Skin of body (tissue), 1 donor: ENCODE measurements at regions not wholly inside any gene's neighbourhood (a gene's known extent, or its start where the extent isn't known, plus 50 kb on each side); places are given as distances from the start of the nearest gene placed in this dataset.
"Not testable (repeated sequence)": the region's sequence is repeated elsewhere in the genome, so short reads cannot be mapped to it uniquely, and the experiment has no call there.

Experiments
- DNase-seq: peaks from one replicate; lab custom pipeline; 2025; lab: John Stamatoyannopoulos, UW

DNA sequence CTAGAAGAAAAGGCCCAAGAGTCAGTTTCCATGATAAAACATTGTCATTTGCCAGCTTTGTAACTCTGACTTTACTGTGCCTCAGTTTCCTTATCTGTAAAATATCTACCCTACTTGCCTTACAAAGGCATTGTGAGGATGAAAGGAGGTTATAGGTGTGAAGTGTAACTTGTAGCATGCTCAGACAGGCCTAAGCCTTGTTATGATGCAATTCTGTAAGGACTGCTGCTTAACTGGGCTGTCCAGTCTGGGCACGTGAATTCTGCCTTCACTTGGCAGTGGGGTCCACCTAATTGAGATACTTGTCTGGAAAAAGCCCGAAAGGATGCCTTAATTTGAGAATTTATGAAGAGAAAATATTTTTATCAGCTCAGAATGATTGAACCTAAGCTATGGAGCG is 114.5 kb upstream of the DYRK2 start:
- DNase-seq = no peak

DNA sequence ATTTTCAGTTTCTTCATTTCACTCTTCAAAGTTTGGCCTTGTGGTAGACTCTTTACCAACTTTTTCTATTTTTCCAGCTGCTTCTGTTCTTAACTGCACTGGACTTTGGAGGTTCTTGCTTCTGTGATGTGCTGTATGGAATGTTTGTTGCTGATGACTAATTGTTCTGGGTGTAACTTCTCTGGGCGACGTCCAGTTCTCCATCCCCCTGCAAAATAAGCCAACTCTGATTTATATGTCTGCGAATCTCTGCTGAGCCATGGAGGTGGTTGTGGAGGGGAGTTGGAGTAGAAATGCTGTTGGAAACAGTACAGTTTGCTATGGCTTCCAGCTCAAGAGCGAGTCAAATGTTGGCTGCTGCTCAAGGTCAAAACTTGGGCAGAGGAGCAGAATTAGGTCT is 113.9 kb upstream of the DYRK2 start:
- no peak for DNase-seq

DNA sequence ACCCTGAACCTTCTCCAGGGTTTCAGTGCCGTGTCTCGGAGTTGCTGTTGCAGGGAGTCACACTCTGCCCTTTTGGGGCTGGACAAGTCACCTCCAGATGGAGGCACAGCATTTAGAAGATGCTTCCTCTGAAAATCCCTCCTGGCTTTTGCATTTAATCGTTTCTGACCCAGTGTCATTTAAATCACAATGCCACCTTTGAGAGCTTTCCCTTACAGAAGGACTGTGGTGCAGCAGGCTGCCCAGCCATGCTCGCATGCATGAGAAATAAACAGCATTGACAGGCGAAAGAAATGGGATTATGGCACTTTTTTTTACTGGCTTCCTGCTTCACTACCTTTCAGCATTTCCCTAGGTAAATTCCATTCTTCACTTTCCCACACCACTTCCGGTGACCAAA is 113.4 kb upstream of the DYRK2 start:
- no peak for DNase-seq

DNA sequence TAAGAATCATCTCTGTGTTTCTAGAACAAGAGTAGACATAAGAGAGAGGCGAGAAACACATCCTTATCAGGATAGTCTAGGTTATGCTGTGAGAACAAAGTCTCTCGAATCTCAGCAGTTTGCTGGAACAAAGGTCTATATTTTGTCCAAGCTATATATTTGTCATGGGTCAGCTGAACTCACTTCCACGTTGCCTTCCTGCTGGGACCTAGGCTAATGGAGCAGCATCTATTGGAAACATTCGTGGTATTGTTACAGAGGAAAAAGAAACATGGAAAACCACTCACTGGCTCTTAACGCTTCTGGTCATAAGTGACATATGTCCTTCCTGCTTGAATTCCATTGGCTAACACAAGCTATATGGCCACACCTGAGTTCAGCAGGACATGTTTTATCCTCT is 112.6 kb upstream of the DYRK2 start:
- DNase-seq = no peak

DNA sequence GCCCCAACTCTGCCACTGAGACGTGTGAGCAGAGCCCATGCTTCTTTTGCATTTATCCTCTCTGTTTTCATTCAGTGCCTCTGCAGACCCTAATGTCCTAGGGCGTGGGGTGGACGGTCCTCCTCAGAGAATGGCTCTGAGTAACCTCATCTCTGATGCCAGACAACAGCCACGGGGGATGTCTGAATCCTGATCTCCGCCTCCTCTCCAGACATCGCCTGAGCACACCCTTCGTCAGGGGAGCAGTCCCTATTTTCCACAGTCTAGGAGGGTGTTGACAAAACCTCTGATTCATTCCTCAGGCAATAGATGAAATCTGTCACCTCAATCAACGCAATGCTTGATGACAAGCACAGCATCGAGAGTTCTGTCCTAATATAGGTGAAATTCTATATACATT is 109.2 kb upstream of the DYRK2 start:
- no peak for DNase-seq

DNA sequence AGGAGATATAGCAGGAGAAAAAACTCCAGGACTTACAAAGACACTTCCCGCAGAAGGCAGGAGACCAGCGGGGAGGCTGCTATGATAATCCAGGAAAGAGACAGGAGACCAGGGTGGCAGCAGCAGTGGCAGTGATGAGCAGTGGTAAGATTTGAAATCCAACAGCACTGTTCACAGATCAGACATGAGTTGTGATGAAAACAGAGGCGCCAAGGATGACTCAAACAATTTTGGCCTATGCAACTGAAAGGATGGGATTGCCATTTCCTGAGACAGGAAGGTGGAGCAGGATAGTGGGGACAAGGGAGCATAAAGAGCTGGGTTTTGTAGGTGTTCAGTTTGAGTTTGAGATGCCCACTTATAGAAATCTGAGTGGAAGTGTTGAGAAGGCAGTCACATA is 108.6 kb upstream of the DYRK2 start:
- DNase-seq = no peak

DNA sequence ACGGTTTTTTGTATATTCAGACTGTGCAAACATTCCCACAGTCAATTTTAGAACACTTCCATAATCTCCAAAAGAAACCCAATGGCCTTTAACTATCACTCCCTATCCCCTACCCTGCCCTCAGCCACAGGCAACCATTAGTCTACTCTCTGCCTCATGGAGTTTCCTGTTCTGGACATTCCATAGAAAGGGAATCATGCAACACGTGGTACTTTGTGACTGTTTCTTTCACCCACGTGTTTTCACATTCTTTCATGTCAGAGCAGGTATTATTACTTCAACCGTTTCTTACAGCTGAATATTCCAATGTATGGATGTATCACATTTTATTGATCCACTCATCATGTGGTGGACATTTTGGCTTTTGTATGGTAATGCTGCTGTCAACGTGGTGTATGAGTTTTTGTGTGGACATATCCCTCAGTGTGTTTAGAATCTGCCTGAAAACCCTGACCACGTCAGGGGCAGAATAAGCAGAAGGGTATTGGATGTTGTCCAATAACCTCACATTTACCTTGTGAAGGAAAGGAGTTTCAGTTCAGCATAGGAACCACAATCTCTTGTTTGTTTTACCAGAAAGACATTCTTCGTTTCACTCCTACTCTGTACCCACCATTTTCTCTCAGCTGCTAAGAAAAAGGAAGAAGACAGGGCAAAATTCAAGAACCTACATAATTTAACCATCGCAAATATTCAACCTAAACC is 107.5 kb upstream of the DYRK2 start:
- DNase-seq = no peak

DNA sequence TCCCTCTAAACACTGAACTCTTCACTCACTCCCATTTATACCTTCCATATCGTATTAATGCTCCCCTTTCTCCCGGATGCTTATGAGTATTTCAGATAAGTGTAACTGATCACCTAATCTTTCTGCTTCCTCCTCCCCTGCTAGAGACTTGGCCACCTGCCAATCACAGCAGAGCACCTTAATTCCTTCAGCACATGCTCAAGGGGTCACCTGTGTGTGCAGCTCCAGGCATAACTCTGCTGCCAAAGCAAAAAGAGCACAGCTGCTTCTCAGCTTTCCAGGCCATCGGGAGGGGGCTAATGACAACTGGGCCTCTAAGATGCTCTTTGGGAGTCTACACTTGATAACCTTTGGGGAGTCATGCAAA is 106.9 kb upstream of the DYRK2 start:
- DNase-seq = no peak

DNA sequence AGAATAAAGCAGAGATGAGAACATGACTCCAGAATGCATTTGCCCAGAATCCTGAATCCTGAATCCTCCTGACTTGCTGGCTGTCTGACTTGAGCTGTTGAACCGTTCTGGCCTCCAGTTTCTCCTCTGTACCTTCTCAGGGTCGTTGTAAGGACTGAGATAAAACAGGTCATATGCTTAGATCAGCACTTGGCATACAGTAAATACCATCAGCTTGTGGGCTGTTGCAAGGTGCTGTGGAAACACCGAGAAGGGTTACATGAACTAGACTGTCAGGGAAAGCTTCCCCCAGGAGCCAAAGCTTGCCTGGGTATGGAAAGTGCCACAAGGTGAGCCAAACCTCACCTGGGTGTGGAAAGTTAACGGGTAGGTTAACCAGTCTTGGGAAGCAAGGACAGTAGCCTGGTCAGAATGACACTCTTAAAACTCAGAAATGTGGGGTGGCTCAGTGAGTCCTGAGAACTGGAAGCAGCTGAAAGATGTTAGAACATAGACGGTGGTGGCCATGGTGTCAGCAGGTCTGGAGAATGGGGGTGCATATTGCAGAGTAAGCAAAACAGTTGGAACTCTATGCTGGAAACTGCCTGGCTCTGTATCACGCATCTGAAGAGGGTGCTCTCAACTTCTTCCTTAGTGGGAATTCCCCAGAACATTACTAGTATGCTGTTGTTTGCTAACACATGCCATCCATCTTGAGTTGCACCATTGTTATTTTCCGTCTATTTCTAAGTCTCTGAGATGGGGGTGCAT is 105.3 kb upstream of the DYRK2 start:
- no peak for DNase-seq

DNA sequence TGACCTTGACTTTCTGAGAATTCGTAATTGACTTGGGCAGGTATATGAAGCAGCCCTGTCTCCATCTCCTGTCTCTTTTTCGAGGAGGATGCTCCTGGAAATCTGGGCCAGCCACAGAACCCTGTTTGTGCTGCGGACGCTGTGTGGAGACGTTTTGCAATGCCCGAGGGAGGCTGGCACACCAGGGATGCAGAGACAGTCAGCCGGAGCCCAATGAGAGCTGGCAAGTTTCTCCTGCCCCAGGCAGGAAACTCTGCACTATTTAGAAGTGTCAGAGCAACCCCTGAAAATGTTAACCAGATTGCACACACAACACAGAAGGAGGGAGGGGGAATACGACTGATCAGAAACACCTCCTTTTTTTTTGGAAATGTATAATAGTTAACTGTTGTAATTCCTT is 103.2 kb upstream of the DYRK2 start:
- DNase-seq = no peak

DNA sequence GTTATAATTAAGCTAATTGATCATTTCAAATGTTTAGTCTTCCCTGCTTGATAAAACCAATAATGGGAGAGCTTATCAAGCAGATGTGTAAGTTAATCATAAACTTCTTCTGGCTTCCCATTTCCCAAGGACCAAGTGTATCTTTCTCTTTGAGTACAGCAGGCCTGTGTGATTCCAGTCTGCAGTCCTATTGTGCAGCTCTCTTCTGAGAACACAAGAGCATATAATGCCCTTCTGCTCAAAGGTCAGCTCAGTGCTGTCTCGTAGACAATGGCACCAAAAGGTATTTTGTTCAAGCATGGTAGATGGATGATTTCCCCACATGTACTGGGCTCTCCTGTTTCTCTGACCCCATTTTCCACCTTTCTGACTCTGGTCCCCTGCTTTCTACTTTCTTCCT is 101.8 kb upstream of the DYRK2 start:
- no peak for DNase-seq

DNA sequence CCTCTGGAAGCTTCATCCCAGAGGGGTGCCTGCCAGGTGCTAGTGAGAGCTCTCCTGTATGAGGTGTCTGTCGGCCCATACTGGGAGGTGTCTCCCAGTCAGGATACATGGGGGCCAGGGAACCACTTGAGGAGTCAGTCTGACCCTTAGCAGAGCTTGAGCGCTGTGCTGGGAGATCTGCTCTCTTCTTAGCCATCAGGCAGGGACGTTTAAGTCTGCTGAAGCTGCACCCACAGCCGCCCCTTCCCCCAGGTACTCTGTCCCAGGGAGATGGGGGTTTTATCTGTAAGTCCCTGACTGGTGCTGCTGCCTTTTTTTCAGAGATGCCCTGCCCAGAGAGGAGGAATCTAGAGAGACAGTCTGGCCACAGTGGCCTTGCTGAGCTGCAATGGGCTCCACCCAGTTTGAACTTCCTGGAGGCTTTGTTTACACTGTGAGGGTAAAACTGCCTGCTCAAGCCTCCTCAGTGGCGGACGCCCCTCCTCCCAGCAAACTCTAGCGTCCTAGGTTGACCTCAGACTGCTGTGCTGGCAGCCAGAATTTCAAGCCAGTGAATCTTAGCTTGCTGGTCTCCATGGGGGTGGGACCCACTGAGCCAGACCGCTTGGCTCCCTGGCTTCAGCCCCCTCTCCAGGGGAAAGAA is 93.3 kb upstream of the DYRK2 start:
- DNase-seq = not testable (repeated sequence)

DNA sequence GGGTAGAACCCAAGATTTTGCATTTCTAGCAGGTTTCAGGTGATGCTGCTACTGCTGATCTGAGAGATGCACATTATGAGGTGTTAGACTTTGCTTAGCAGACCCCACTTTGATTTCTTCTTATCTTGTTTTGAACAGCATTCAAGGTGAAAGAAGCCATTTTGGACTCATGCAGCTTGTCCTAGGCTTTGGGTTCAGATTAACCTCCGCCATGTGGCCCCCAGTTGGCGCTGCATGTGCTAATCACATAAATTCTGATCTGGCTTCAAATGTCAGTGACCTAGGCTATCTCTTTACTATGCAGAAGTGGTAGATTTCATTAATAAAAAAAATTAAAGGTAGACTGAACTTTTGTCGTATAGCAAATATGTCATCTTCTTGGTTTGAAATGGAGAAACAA is 89.8 kb upstream of the DYRK2 start:
- no peak for DNase-seq

DNA sequence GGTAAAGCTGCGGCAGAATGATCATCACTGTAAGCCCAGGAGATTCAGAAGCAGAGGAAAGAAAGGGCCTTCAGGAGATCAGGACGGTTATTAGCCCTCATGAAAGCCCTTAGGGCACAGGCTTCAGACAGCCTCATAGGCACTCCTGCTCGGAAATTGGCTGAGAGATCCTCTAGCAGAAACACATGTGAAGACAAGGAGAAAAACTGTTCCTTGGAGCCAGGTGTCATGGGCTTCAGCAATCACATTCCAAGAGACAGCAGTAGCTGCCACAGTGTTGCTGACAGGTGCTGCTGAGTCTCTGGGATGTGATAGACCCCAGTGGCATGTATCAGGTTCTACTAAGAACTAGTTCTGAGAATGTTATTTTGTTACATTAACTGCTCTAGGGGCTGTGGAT is 88.8 kb upstream of the DYRK2 start:
- no peak for DNase-seq

DNA sequence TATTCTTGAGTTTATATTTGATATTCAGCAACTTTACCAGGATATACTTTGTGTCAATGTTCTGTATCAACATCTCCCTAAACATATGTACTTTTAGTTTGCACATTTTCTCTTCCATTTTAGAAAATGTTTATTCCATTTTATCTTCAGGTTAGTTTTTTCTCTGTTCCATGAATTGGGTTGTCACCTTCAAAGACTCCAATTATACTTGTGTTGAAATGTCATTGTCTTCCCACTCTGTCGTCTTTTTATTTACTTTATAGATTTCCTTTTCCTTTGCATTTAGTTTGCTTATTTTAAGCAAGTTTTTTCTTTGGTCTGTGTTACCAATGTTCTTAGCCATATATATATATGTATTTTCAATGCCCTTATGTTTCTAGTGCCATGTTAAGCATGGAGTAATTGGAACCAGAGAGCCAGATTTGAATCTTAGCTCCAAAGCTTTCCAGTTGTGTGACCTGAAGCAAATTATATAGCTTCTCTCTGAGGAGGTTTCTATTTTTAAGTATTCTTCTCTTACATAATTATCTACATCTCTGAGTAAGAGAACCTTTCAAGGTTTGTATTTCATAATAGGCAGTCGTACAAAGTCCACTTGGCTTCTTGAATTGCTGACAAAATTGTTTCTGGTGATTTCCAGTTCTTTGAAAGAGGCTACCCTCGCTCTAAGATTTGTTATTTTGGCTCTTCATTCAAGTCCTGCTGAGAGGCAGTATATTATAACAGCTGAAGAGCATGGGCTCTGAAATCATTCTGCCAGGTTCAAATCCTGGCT is 85.8 kb upstream of the DYRK2 start:
- no peak for DNase-seq

DNA sequence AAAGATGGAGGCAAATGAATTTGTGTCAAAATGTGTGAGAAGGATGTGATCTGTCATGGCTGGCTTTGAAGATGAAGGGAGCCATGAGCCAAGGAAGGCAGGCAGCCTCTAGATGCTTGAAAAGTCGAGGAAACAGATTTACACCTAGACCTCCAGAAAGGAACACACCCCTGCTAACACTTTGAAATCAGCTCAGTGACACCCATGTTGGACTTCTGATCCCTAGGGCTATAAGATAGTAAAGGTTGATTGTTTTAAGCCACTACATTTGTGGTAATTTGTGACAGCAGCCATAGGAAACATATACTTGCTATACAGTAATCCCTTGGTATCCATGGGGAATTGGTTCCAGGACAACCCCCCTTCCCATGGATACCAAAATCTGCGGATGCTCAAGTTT is 80.5 kb upstream of the DYRK2 start:
- DNase-seq = no peak

DNA sequence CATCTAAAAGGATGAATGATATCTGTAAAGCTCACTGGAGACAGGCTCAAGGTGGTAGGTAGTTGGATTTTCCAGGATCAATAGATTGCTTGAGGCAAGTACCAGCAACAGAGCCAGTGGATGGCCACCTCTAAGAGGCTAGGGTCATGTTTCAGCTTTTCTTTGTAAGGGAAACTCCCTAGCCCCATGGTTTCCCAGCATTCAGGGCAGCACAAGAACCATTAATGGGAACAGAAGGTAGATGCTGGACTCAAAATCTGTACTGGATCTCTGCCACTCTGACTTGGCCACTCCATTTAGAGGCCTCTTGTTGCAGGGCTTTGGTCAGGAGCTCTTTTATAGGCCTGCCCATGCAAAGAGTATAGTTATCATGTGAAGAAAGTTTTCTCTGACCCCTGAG is 76.1 kb upstream of the DYRK2 start:
- no peak for DNase-seq

DNA sequence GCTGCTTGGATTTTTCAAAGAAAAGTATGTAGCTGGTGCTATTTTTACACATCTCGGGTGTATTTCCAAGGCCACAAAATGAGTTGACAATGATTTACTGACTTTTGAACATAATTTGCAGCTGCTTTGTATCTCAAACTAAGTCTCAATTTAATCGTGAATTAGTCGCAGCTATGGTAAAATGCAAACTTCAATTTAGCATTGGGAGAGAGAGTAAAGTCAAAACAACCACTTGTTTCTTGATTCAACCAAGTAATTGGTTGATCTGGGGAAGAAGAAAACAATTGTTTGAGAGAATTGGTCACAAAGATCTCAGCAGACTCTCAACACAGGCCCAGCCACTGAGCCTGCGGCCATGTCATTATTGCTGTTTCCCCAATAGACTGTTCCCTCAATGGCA is 75.0 kb upstream of the DYRK2 start:
- DNase-seq = no peak

DNA sequence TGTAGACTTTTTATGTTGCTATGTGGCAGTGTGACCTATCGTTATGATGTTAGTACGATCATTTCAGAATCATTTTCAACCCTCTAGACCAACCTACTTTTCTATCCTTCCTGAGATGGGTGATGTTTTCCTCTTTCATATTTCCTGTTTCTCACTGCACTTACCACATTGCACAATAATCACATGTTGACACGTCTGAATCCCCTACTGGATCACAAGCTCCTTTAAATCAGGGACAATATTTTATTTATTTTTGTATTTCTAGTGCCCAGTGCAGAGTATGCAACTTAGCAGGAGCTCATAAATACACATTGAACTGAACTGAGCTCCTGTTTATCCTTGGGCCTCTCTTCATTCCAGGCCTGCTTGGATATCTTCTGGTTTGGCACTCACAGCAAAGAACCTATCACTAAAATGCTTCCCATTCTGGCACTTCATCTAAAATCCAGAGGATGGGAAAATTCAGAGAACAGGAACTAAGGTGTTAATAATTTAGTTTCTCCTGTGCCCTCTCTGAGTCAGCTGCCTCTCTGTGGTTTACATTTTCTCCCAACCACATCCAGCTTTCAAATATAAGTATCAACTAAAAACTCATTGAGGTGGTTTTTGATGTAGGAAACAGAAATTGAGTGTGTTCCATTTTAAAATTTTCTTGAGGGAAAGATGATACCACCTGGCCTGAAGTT is 69.4 kb upstream of the DYRK2 start:
- DNase-seq = no peak

DNA sequence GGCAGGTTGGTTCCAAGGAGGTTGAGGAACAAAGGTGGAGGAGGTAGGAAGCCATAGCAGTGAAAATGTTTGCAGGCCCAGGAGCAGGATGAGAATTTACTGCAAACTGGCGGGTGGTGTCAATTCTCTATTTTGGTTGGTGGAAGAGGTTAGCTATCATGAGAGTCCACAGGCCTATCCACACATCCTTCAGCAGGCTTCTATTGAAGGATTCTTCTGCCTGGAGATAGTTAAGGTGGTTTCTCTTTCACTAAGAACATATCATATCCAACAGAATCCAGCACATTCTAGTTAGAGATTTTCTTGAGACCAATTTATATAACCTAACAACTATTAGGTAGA is 68.9 kb upstream of the DYRK2 start:
- DNase-seq = no peak

DNA sequence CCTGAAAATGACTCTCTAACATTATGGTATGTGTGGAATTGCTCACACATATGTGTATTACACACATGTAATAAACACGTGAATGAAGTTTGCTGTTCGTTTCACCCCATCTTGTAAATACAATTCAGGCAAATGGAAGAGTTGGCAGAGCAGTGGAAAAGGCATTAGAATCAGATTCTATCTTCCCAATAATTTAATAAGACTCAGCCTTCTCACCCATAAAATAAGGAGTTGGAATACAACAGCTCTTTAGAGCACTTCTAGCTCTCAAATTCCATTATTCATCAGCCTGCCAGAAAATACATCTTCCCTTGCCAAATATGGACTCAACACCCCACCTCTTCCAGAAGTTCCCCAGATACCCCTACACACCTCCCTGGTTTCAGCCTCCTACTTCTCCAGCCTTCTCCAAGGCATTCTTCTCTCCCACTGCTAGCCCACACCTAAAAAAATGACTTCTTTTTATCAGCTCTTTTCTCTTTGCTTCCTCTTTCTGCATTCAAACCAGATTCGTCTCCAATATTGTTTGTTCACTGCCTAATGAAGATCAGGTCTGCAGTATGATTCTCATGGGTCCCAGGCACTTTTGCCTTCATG is 66.2 kb upstream of the DYRK2 start:
- no peak for DNase-seq
